ENCODE measurements at regions not wholly inside any gene's neighbourhood (a gene's known extent, or its start where the extent isn't known, plus 50 kb on each side); places are given as distances from the start of the nearest gene placed in this dataset.
"Not testable (repeated sequence)": the region's sequence is repeated elsewhere in the genome, so short reads cannot be mapped to it uniquely, and the experiment has no call there.

- no peak overlapping the region for H3K27ac ChIP-seq
- no peak for TF ChIP-seq CTCF (IDR thresholded peaks at IDR 0.05)
- DNase-seq (ENCODE audit: low spot score) = no peak
Measured at GRCh38 chr4:72666910-72667309, 97.9 kb upstream of the ADAMTS3 start.

GRCh38 chr4:72665171-72665968, 96.3 kb upstream of the ADAMTS3 start:
- no peak overlapping the region for H3K4me3 ChIP-seq
- TF ChIP-seq CTCF (IDR thresholded peaks at IDR 0.05) = no peak
- no peak overlapping the region for H3K27ac ChIP-seq
- no peak for DNase-seq (ENCODE audit: low spot score)

More at GRCh38 chr4:72666910-72667309, 97.9 kb upstream of the ADAMTS3 start:
- no peak overlapping the region for H3K4me3 ChIP-seq

GRCh38 chr4:72663828-72664227, 94.8 kb upstream of the ADAMTS3 start:
- no peak overlapping the region for H3K27ac ChIP-seq
- no peak for DNase-seq (ENCODE audit: low spot score)
- TF ChIP-seq CTCF (IDR thresholded peaks at IDR 0.05) = no peak
- H3K4me3 ChIP-seq = no peak overlapping the region

GRCh38 chr4:72661830-72662229, 92.8 kb upstream of the ADAMTS3 start:
- H3K4me3 ChIP-seq = no peak overlapping the region
- no peak for TF ChIP-seq CTCF (IDR thresholded peaks at IDR 0.05)
- no peak for DNase-seq (ENCODE audit: low spot score)
- no peak overlapping the region for H3K27ac ChIP-seq

- TF ChIP-seq CTCF (IDR thresholded peaks at IDR 0.05) = no peak
- H3K27ac ChIP-seq = no peak overlapping the region
- H3K4me3 ChIP-seq = no peak overlapping the region
- no peak for DNase-seq (ENCODE audit: low spot score)
Measured at GRCh38 chr4:72641611-72642010, 72.6 kb upstream of the ADAMTS3 start.

- DNase-seq (ENCODE audit: low spot score); H3K27ac ChIP-seq; H3K4me3 ChIP-seq: not testable (repeated sequence)
Measured at GRCh38 chr4:72636866-72637265, 67.8 kb upstream of the ADAMTS3 start.

GRCh38 chr4:72635931-72636330, 66.9 kb upstream of the ADAMTS3 start:
- not testable (repeated sequence) for H3K27ac ChIP-seq; H3K4me3 ChIP-seq; DNase-seq (ENCODE audit: low spot score)

- not testable (repeated sequence) for DNase-seq (ENCODE audit: low spot score); H3K4me3 ChIP-seq; H3K27ac ChIP-seq
Measured at GRCh38 chr4:72632253-72632652, 63.2 kb upstream of the ADAMTS3 start.

- Histone ChIP-seq H3K4me3 (no peak overlapping the region), H3K27ac (no peak overlapping the region)
- DNase-seq (ENCODE audit: low spot score) = no peak
- TF ChIP-seq CTCF (IDR thresholded peaks at IDR 0.05) = no peak
Measured at GRCh38 chr4:72631296-72631695, 62.3 kb upstream of the ADAMTS3 start.

All from coronary artery (tissue), 2 donors.